ENCODE measurements at regions not wholly inside any gene's neighbourhood (a gene's known extent, or its start where the extent isn't known, plus 50 kb on each side); places are given as distances from the start of the nearest gene placed in this dataset.

DNA sequence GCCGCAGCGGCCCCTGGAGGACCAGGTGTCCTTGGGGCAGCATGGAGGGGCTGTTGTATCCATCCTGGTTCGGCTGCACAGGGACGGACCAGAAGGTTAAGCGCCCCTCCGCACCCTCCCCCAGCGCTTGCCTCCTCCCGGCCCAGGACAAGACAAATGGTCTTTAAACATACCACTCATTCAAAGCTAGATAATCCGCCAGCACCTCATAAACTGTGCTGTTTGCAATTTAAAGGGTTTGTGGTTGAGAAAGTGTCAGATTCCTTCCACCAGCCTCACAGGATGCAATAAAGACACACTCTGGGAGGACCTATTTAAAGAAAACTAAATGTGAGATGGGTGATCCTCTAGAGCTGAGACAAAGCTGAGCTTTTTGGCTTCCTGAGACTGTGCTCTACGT, 426.2 kb upstream of the EEF2KMT start:
- TF ChIP-seq, protein P1, sequence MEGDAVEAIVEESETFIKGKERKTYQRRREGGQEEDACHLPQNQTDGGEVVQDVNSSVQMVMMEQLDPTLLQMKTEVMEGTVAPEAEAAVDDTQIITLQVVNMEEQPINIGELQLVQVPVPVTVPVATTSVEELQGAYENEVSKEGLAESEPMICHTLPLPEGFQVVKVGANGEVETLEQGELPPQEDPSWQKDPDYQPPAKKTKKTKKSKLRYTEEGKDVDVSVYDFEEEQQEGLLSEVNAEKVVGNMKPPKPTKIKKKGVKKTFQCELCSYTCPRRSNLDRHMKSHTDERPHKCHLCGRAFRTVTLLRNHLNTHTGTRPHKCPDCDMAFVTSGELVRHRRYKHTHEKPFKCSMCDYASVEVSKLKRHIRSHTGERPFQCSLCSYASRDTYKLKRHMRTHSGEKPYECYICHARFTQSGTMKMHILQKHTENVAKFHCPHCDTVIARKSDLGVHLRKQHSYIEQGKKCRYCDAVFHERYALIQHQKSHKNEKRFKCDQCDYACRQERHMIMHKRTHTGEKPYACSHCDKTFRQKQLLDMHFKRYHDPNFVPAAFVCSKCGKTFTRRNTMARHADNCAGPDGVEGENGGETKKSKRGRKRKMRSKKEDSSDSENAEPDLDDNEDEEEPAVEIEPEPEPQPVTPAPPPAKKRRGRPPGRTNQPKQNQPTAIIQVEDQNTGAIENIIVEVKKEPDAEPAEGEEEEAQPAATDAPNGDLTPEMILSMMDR (IDR thresholded peaks at IDR 0.05): no peak
- no peak for TF ChIP-seq POLR2A (IDR thresholded peaks at IDR 0.05)
